Mucosa of rectum (tissue), 2 donors: ENCODE measurements at regions not wholly inside any gene's neighbourhood (a gene's known extent, or its start where the extent isn't known, plus 50 kb on each side); places are given as distances from the start of the nearest gene placed in this dataset.
"Not testable (repeated sequence)": the region's sequence is repeated elsewhere in the genome, so short reads cannot be mapped to it uniquely, and the experiment has no call there.

ENCODE experiments used
- H3K27ac ChIP-seq, 2 donors: one replicate each; pipeline ENCODE4 v1.7.0; 2013; ENCODE audit warnings: inconsistent platforms in 2 of 2, low read depth in 2 of 2, low read length in 2 of 2
- H3K27me3 ChIP-seq, 2 donors: one replicate each; pipeline ENCODE4 v1.7.0; 2013; ENCODE audit warnings: low read length in 2 of 2; ENCODE audit not compliant: control insufficient read depth in 2 of 2, insufficient read depth in 2 of 2
- H3K36me3 ChIP-seq, 2 donors: one replicate each; pipeline ENCODE4 v1.7.0; 2013; ENCODE audit warnings: low read length in 2 of 2; ENCODE audit not compliant: control insufficient read depth in 2 of 2, insufficient read depth in 2 of 2
- H3K4me1 ChIP-seq, 2 donors: one replicate each; pipeline ENCODE4 v1.7.0; 2013; ENCODE audit warnings: low read length in 2 of 2, mild to moderate bottlenecking in 1 of 2; ENCODE audit not compliant: control insufficient read depth in 2 of 2, insufficient read depth in 2 of 2
- H3K4me3 ChIP-seq, 2 donors: one replicate each; pipeline ENCODE4 v1.7.0; 2013; ENCODE audit warnings: low read length in 2 of 2
- H3K9ac ChIP-seq, 2 donors: one replicate each; pipeline ENCODE4 v1.7.0; 2013; ENCODE audit warnings: low read length in 2 of 2, low read depth in 1 of 2, mild to moderate bottlenecking in 1 of 2
- H3K9me3 ChIP-seq, 2 donors: one replicate each; pipeline ENCODE4 v1.7.0; 2013; ENCODE audit warnings: low read length in 2 of 2; ENCODE audit not compliant: control insufficient read depth in 2 of 2
- donor health status: healthy.
- donor health status: Normal muscosa, but diverticular disease.

DNA sequence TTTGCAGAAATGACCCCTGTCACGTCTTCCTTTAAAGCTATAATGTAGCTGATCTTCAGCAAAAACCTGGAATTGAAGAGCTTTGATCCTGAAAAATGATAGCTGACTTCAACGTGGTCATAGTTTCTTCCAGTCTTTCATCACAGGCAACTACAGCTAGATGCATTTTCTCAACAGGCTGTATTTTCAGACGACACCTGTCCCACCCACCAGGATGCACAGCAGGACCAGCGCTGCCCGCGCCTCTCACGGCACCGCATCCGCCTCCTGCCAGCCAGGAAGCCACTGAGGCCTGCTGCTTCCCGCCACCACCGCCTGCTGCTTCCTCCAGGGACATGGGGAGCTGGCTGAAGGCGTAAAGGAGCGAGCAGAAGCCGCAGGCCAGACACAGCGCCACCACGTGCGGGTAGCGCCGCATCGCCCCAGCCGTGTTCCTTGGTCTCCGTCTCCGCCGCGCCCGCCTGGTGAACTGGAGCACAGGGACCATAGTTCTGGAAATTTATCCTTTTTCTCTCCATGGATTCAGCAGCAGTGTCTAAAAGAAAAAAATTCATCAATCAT, 215.7 kb downstream of the POTED start:
- H3K9me3 ChIP-seq, H3K9ac ChIP-seq, H3K4me3 ChIP-seq, H3K27ac ChIP-seq, H3K27me3 ChIP-seq, H3K36me3 ChIP-seq, H3K4me1 ChIP-seq: not testable (repeated sequence)

DNA sequence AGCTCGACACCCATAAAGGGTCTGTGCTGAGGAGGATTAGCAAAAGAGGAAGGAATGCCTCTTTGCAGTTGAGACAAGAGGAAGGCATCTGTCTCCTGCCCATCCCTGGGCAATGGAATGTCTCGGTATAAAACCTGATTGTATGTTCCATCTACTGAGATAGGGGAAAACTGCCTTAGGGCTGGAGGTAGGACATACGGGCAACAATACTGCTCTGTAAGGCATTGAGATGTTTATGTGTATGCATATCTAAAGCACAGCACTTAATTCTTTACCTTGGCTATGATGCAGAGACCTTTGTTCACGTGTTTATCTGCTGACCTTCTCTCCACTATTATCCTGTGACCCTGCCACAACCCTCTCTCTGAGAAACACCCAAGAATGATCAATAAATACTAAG, 210.7 kb downstream of the POTED start:
- H3K9ac ChIP-seq, H3K4me3 ChIP-seq, H3K27ac ChIP-seq, H3K27me3 ChIP-seq, H3K4me1 ChIP-seq, H3K9me3 ChIP-seq, H3K36me3 ChIP-seq: not testable (repeated sequence)

DNA sequence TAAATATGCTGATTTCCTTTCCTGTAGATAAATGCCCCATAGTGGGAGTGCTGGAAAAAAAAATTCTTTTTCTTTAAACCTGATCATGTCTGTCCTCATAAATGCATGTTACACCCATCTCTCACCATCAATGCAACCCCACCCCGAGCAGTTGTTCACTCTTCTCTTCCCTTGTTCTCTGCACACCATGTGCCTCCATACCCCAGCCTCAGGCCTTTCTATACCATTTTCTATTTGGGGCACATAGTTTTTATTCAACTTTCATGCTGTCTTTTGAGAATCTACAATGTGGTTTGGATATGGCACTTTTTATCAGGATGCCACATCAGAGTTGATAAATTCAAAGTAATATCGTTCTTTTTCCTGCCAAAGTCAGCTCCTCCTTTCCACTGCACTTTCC, 202.6 kb downstream of the POTED start:
- H3K4me3 ChIP-seq, H3K9me3 ChIP-seq, H3K27me3 ChIP-seq, H3K36me3 ChIP-seq, H3K4me1 ChIP-seq, H3K9ac ChIP-seq, H3K27ac ChIP-seq: not testable (repeated sequence)

DNA sequence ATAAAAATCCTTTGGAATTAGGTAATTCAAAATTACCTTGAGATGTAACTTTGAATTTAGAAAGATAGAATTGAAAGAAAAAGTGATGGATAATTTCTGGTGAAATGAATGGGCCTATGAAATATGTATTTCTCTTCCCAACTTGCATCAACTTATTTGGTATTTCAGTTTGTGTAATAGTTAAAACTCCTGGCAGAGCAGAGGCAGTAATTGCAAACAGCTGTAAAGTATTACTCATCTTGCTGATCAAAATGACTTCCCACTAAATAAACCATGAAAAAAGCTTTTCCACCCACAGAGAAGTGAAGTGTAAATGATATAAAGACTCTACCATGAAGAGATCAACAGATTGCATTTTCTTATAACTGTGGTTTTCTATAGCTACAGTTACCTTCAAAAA, 201.0 kb downstream of the POTED start:
- H3K9ac ChIP-seq, H3K9me3 ChIP-seq, H3K4me1 ChIP-seq, H3K27me3 ChIP-seq, H3K27ac ChIP-seq, H3K4me3 ChIP-seq, H3K36me3 ChIP-seq: not testable (repeated sequence)

DNA sequence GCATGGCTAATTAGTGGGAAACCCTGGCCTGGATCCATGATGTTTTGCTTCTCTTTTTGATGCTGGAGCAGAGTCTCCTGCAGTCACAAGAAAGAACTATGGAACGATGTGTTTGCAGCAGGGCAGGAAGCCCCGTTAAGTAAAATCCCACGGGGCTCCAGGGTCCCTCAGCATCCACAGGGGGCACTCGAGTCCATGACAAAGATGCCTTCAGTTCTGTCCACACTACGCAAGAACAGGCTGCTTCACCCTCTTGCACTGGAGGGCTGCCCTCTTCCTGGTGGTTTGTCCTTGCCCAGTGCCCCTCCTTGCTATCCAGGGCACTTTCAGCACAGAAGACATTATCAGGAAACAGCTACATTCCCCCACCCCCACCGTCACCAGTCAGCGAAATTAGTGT, 196.9 kb downstream of the POTED start:
- not testable (repeated sequence) for H3K27ac ChIP-seq, H3K27me3 ChIP-seq, H3K9ac ChIP-seq, H3K4me3 ChIP-seq, H3K36me3 ChIP-seq, H3K4me1 ChIP-seq, H3K9me3 ChIP-seq

DNA sequence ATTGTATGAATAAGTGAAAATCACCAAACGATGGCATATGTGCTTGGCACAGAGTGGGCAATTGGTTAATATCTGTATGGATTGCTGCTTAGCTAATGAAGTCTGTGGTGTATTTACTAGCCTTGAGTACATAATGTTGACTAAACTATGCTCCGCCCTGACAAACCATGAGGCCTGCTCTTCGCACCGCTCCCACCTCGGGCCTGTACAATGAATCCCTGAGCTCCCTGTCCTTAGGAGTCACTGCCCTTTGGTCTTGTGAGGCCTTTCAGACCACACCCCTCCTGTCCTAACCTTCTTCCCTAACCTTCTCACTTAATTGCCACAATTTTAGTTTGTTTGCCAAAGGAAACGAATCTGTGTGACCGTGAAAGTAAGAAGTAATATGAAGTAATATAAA, 193.2 kb downstream of the POTED start:
- H3K9ac ChIP-seq, H3K4me1 ChIP-seq, H3K9me3 ChIP-seq, H3K27me3 ChIP-seq, H3K27ac ChIP-seq, H3K4me3 ChIP-seq, H3K36me3 ChIP-seq: not testable (repeated sequence)
